Uterus (tissue), 2 donors: ENCODE measurements at regions not wholly inside any gene's neighbourhood (a gene's known extent, or its start where the extent isn't known, plus 50 kb on each side); places are given as distances from the start of the nearest gene placed in this dataset.

Experiments
- POLR2A ChIP-seq, 2 donors: fragments of 450-650 bp; IDR thresholded peaks; one replicate each; pipeline ENCODE4 v1.6.1; 2016; ENCODE audit warnings: antibody characterized with exemption in 2 of 2, mild to moderate bottlenecking in 1 of 2, moderate library complexity in 1 of 2
- TF ChIP-seq, protein P1 (sequence below), 4 experiments: fragments of 200-600 bp in 2 of 4; fragments of 450-650 bp in 2 of 4; sonication (generic) in 2 of 4; IDR thresholded peaks; one replicate each; pipeline ENCODE4 v1.5.1; 2016 to 2019; ENCODE audit warnings: antibody characterized with exemption in 4 of 4, mild to moderate bottlenecking in 2 of 4, moderate library complexity in 1 of 4

- no peak for TF ChIP-seq POLR2A (IDR thresholded peaks at IDR 0.05)
- TF ChIP-seq, protein P1, sequence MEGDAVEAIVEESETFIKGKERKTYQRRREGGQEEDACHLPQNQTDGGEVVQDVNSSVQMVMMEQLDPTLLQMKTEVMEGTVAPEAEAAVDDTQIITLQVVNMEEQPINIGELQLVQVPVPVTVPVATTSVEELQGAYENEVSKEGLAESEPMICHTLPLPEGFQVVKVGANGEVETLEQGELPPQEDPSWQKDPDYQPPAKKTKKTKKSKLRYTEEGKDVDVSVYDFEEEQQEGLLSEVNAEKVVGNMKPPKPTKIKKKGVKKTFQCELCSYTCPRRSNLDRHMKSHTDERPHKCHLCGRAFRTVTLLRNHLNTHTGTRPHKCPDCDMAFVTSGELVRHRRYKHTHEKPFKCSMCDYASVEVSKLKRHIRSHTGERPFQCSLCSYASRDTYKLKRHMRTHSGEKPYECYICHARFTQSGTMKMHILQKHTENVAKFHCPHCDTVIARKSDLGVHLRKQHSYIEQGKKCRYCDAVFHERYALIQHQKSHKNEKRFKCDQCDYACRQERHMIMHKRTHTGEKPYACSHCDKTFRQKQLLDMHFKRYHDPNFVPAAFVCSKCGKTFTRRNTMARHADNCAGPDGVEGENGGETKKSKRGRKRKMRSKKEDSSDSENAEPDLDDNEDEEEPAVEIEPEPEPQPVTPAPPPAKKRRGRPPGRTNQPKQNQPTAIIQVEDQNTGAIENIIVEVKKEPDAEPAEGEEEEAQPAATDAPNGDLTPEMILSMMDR (IDR thresholded peaks at IDR 0.05): no peak
These were observed 63.0 kb upstream of the EGFR start for GRCh38 chr7:54955696-54956420.
